ENCODE measurements at regions not wholly inside any gene's neighbourhood (a gene's known extent, or its start where the extent isn't known, plus 50 kb on each side); places are given as distances from the start of the nearest gene placed in this dataset.

DNA sequence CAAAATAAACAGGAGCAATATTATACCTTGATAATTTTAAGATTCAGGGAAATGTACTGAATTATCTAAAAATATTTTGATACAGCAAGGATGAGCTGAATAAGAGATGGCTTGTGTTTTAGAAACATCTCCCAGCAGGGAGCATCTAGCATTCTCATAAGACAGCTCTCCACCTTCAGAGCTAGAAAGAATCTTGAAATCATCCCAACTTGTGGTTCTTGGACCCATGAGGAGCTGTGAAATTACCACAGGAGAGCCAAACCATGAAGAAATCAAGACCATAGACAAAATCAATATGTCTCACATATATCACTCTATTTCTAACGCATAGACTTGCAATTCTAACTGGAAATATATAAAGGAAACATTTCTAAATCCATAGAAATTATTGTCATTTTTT, 210.6 kb upstream of the DKK2 start:
- TF ChIP-seq, protein P1, sequence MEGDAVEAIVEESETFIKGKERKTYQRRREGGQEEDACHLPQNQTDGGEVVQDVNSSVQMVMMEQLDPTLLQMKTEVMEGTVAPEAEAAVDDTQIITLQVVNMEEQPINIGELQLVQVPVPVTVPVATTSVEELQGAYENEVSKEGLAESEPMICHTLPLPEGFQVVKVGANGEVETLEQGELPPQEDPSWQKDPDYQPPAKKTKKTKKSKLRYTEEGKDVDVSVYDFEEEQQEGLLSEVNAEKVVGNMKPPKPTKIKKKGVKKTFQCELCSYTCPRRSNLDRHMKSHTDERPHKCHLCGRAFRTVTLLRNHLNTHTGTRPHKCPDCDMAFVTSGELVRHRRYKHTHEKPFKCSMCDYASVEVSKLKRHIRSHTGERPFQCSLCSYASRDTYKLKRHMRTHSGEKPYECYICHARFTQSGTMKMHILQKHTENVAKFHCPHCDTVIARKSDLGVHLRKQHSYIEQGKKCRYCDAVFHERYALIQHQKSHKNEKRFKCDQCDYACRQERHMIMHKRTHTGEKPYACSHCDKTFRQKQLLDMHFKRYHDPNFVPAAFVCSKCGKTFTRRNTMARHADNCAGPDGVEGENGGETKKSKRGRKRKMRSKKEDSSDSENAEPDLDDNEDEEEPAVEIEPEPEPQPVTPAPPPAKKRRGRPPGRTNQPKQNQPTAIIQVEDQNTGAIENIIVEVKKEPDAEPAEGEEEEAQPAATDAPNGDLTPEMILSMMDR (IDR thresholded peaks at IDR 0.05): no peak
- no peak for TF ChIP-seq POLR2A (IDR thresholded peaks at IDR 0.05)
